ENCODE measurements at regions not wholly inside any gene's neighbourhood (a gene's known extent, or its start where the extent isn't known, plus 50 kb on each side); places are given as distances from the start of the nearest gene placed in this dataset.

GRCh38 chrY:12310832-12311231, 390.2 kb upstream of the USP9Y start:
- no peak overlapping the region for H2AFZ ChIP-seq (ENCODE audit: low read depth, low read length)
- no peak for FAIRE-seq
- no peak for DNase-seq (ENCODE audit: low read depth, low spot score)
- ChIA-PET CTCF (no interaction called here), POLR2A (no interaction called here)
- dilution Hi-C loops (cut with MboI; ENCODE audit: extremely low pct_ligation_motif_present, low sequenced_read_pairs) (no loop called here), intact Hi-C loops (cut with micrococcal nuclease) (no loop called here)
- no TSS peak for BruUV-seq (replicated peaks)
- H3K4me1 ChIP-seq (ENCODE audit: control insufficient read depth, extremely low read depth, insufficient read depth, low read length) = no peaks in the 10 kb centered on the region
- H3K27me3 ChIP-seq (ENCODE audit: control insufficient read depth in 2 of 2, insufficient read depth in 2 of 2, low read length in 2 of 2) = no peaks in the 10 kb centered on the region
- H3K4me2 ChIP-seq (ENCODE audit: insufficient read depth, low read length) = no peak overlapping the region
- H3K4me3 ChIP-seq (replicated peaks in 1 of 3; ENCODE audit: insufficient read depth in 1 of 3, low read depth in 1 of 3, low read length in 3 of 3) = no peak overlapping the region
- H3K9me1 ChIP-seq (replicated peaks; ENCODE audit: control insufficient read depth, extremely low read depth, insufficient read depth, low read length) = no peaks in the 10 kb centered on the region
- H3K79me2 ChIP-seq (ENCODE audit: control insufficient read depth, insufficient read depth, low read length) = no peaks in the 10 kb centered on the region
- H3K36me3 ChIP-seq (ENCODE audit: control insufficient read depth in 2 of 2, extremely low read depth in 1 of 2, insufficient read depth in 2 of 2, low read length in 2 of 2) = no peaks in the 10 kb centered on the region
- H3K9me3 ChIP-seq (replicated peaks; ENCODE audit: control insufficient read depth, insufficient read depth, low read length) = no peaks in the 10 kb centered on the region
- no peak for TF ChIP-seq FOS (IDR thresholded peaks at IDR 0.05; ENCODE audit: borderline replicate concordance, insufficient read depth, low read length)
- TF ChIP-seq POLR2A (IDR thresholded peaks at IDR 0.05; ENCODE audit: low read depth, low read length) = no peak
- no peak for TF ChIP-seq CTCF (IDR thresholded peaks at IDR 0.05; ENCODE audit: extremely low read depth in 1 of 2, insufficient read depth in 1 of 2, low read depth in 1 of 2, low read length in 2 of 2)
- no peak for TF ChIP-seq GATA2 (IDR thresholded peaks at IDR 0.05; ENCODE audit: insufficient read depth, insufficient read length, low read depth, low read length)
- TF ChIP-seq MYC (IDR thresholded peaks at IDR 0.05; ENCODE audit: low read depth, low read length) = no peak
- TF ChIP-seq POLR2AphosphoS5 (IDR thresholded peaks at IDR 0.05; ENCODE audit: insufficient read depth, low read depth, low read length) = no peak
- TF ChIP-seq MAX (IDR thresholded peaks at IDR 0.05; ENCODE audit: insufficient read depth, insufficient read length) = no peak
- TF ChIP-seq EZH2 (IDR thresholded peaks at IDR 0.05; ENCODE audit: borderline replicate concordance, low read depth, low read length, severe bottlenecking) = no peak
- no peak for TF ChIP-seq JUN (IDR thresholded peaks at IDR 0.05; ENCODE audit: borderline replicate concordance, insufficient read depth, insufficient read length, low read depth)
- no peak overlapping the region for H3K9ac ChIP-seq (replicated peaks; ENCODE audit: extremely low read depth, insufficient read depth, low read length)
- H4K20me1 ChIP-seq (replicated peaks; ENCODE audit: control insufficient read depth, extremely low read depth, insufficient read depth, low read length) = no peaks in the 10 kb centered on the region
- H3K27ac ChIP-seq (ENCODE audit: insufficient read depth, low read depth, low read length) = no peak overlapping the region

Measured in endothelial cell of umbilical vein (primary cell).